GM12878 (cell line): ENCODE measurements at regions not wholly inside any gene's neighbourhood (a gene's known extent, or its start where the extent isn't known, plus 50 kb on each side); places are given as distances from the start of the nearest gene placed in this dataset.

ENCODE experiments used
- ATAC-seq: fragments of 200-7000 bp; cut with Tn5 transposase; 3 replicates; pipeline ENCODE4 v1.9.1; 2020; ENCODE audit warnings: mild to moderate bottlenecking, moderate library complexity
- BruUV-seq: library from RNA; stranded (reverse); fragments of 400-500 nt; replicated peaks from 2 replicates; lab custom pipeline; 2021; lab: Mats Ljungman, UMichigan
- CTCF ChIA-PET: fragments of 300-600 bp; sonication (Branson Sonifier 250); formaldehyde crosslinking; extraction: SDS; loops from one replicate; lab custom pipeline; 2021; ENCODE audit warnings: inconsistent platforms; lab: Yijun Ruan, JAX
- POLR2A ChIA-PET: fragments of 350-600 bp; formaldehyde crosslinking; extraction: SDS; loops from one replicate; lab custom pipeline; 2021; ENCODE audit warnings: inconsistent platforms; lab: Charles Lee
- RAD21 ChIA-PET: fragments of 300-600 bp; sonication (Branson Sonifier 250); formaldehyde crosslinking; loops from one replicate; lab custom pipeline; 2023; ENCODE audit warnings: antibody characterized with exemption; ENCODE audit not compliant: unreplicated experiment; lab: Charles Lee
- SMC1A ChIA-PET: fragments of 300-600 bp; sonication (Branson Sonifier 250); formaldehyde crosslinking; loops from one replicate; lab custom pipeline; 2023; ENCODE audit not compliant: unreplicated experiment, uncharacterized antibody; lab: Charles Lee
- DNase-seq: peaks from one replicate; pipeline ENCODE4 v3.0.0-alpha.2; 2011; ENCODE audit warnings: low read depth, low spot score
- FAIRE-seq: peaks from 3 replicates; lab custom pipeline; 2011; peaks lifted over from hg19 to GRCh38; lab: Jason Lieb, UNC
- H2AFZ ChIP-seq: 2 replicates; pipeline ENCODE4 v1.6.0; 2011; ENCODE audit warnings: low read depth, low read length, control low read depth; ENCODE audit not compliant: control insufficient read depth
- H3K27ac ChIP-seq: 2 replicates; pipeline ENCODE4 v1.5.1; 2011; ENCODE audit warnings: control low read depth; ENCODE audit not compliant: control insufficient read depth, insufficient read depth
- H3K27me3 ChIP-seq, 2 experiments: replicated peaks in 1 of 2; 2 replicates each; pipeline versions ENCODE4 v1.6.0 to v1.6.1; 2011; ENCODE audit warnings: low read length in 1 of 2; ENCODE audit not compliant: control insufficient read depth in 2 of 2, insufficient read depth in 2 of 2
- H3K36me3 ChIP-seq, 2 experiments: 2 replicates each; pipeline ENCODE4 v1.5.1; 2011; ENCODE audit warnings: low read length in 1 of 2; ENCODE audit not compliant: control insufficient read depth in 2 of 2, insufficient read depth in 2 of 2
- H3K4me1 ChIP-seq: 2 replicates; pipeline ENCODE4 v1.6.1; 2011; ENCODE audit warnings: mild to moderate bottlenecking, low read length, moderate library complexity, mixed read lengths; ENCODE audit not compliant: control insufficient read depth, insufficient read depth
- H3K4me2 ChIP-seq: 2 replicates; pipeline ENCODE4 v1.6.0; 2011; ENCODE audit warnings: control low read depth; ENCODE audit not compliant: control insufficient read depth, insufficient read depth
- H3K4me3 ChIP-seq: fragments of 200-600 bp; sonication (generic); 2 replicates; pipeline ENCODE4 v1.5.1; 2016
- H3K79me2 ChIP-seq: 2 replicates; pipeline ENCODE4 v1.6.0; 2011; ENCODE audit warnings: low read length; ENCODE audit not compliant: control insufficient read depth, insufficient read depth
- H3K9ac ChIP-seq: 2 replicates; pipeline ENCODE4 v1.8.0; 2011; ENCODE audit warnings: low read length, control low read depth, mixed read lengths; ENCODE audit not compliant: control insufficient read depth, insufficient read depth
- H3K9me3 ChIP-seq: replicated peaks from 3 replicates; pipeline ENCODE4 v1.5.1; 2011; ENCODE audit warnings: mild to moderate bottlenecking, low read length; ENCODE audit not compliant: control insufficient read depth, insufficient read depth
- H4K20me1 ChIP-seq: 2 replicates; pipeline ENCODE4 v1.6.0; 2011; ENCODE audit not compliant: control insufficient read depth, insufficient read depth
- BCL11A ChIP-seq: IDR thresholded peaks from 2 replicates; pipeline ENCODE4 v1.6.1; 2011; ENCODE audit warnings: low read depth, low read length
- BRCA1 ChIP-seq: IDR thresholded peaks from 2 replicates; pipeline ENCODE4 v1.6.1; 2011; ENCODE audit warnings: low read depth, low read length, improper control_type of control experiment
- CBX3 ChIP-seq: fragments of 200-600 bp; sonication (generic); IDR thresholded peaks from 2 replicates; pipeline ENCODE4 v1.6.1; 2016; ENCODE audit warnings: low read depth, borderline replicate concordance
- CEBPB ChIP-seq, 2 experiments: fragments of 150-350 bp in 1 of 2; IDR thresholded peaks; 2 replicates each; pipeline ENCODE4 v1.6.1; 2012 to 2014; ENCODE audit warnings: low read depth in 2 of 2, low read length in 2 of 2, borderline replicate concordance in 1 of 2, inconsistent platforms in 1 of 2
- CHD2 ChIP-seq: IDR thresholded peaks from 2 replicates; pipeline ENCODE4 v1.6.1; 2011; ENCODE audit warnings: low read depth, low read length, improper control_type of control experiment, borderline replicate concordance
- FOS ChIP-seq: IDR thresholded peaks from 3 replicates; pipeline ENCODE4 v1.6.1; 2011; ENCODE audit warnings: borderline replicate concordance; ENCODE audit not compliant: insufficient read length; ENCODE audit errors: extremely low read depth
- FOXK2 ChIP-seq: fragments of 450-650 bp; IDR thresholded peaks from 2 replicates; pipeline ENCODE4 v1.6.1; 2017; ENCODE audit warnings: mild to moderate bottlenecking, moderate library complexity
- HDAC2 ChIP-seq: fragments of 200-600 bp; sonication (generic); IDR thresholded peaks from 2 replicates; pipeline ENCODE4 v1.6.1; 2017
- IRF4 ChIP-seq: IDR thresholded peaks from 2 replicates; pipeline ENCODE4 v1.6.1; 2011; ENCODE audit warnings: low read depth, low read length
- MLLT1 ChIP-seq: fragments of 450-650 bp; IDR thresholded peaks from 2 replicates; pipeline ENCODE4 v1.6.1; 2016; ENCODE audit warnings: mild to moderate bottlenecking
- REST ChIP-seq: IDR thresholded peaks from 2 replicates; pipeline ENCODE4 v1.6.1; 2012; ENCODE audit warnings: mild to moderate bottlenecking, low read depth, low read length
- SP1 ChIP-seq: IDR thresholded peaks from one replicate; pipeline ENCODE4 v1.6.1; 2011; ENCODE audit warnings: low read depth, low read length
- TCF3 ChIP-seq: IDR thresholded peaks from 2 replicates; pipeline ENCODE4 v1.6.1; 2012; ENCODE audit warnings: low read depth, mild to moderate bottlenecking, low read length, borderline replicate concordance; ENCODE audit not compliant: insufficient read depth
- ZBTB11 ChIP-seq: fragments of 450-650 bp; formaldehyde crosslinking; IDR thresholded peaks from 2 replicates; pipeline ENCODE4 v1.5.0; 2022; ENCODE audit warnings: mild to moderate bottlenecking, missing genetic modification characterization
- ZNF24 ChIP-seq: fragments of 450-650 bp; IDR thresholded peaks from 2 replicates; pipeline ENCODE4 v1.6.1; 2017; ENCODE audit warnings: antibody characterized with exemption, mild to moderate bottlenecking
- WGBS: methylation state at CpG from one replicate; pipeline ENCODE4 v1.1.6; 2016; ENCODE audit warnings: low lambda C conversion rate; ENCODE audit not compliant: insufficient replicate concordance, insufficient coverage; ENCODE audit errors: missing lambda C conversion rate; 5-methylcytosine and 5-hydroxymethylcytosine counted together
- in situ Hi-C: fragments of 300-500 bp; cut with MboI; formaldehyde crosslinking; loops from 9 replicates; pipeline ENCODE4 v1.14.3; 2018; ENCODE audit warnings: mixed read lengths
- intact Hi-C: fragments of 100-400 bp; cut with micrococcal nuclease; formaldehyde crosslinking; loops from one replicate; pipeline ENCODE4 v1.14.2; 2022; ENCODE audit not compliant: unreplicated experiment

GRCh38 chr7:25379351-25380300 is 151.3 kb upstream of the NPVF start:
- Histone ChIP-seq H3K9ac (no peak overlapping the region), H3K36me3 (no peaks in the 10 kb centered on the region), H3K79me2 (no peaks in the 10 kb centered on the region), H3K27ac (no peak overlapping the region), H2AFZ (no peak overlapping the region), H4K20me1 (no peaks in the 10 kb centered on the region), H3K27me3 (no peaks in the 10 kb centered on the region; a peak in 1 of 4 replicates), H3K4me1 (no peaks in the 10 kb centered on the region), H3K9me3 (no peaks in the 10 kb centered on the region), H3K4me2 (no peak overlapping the region), H3K4me3 (no peak overlapping the region)
- SMC1A ChIA-PET: interaction anchor here (1.0 kb wide), 1 partner anchor 15 kb away, joined by 3 read pairs; no protein-coding TSS in a partner anchor
- intact Hi-C loops (no loop called here), in situ Hi-C loops (loop anchor here (25.0 kb wide), 1 partner anchor 183 kb away; no protein-coding TSS in a partner anchor)
- TF ChIP-seq MLLT1 (no peak), CEBPB (IDR thresholded peaks at IDR 0.05; ENCODE audit: borderline replicate concordance in 1 of 2, low read depth in 2 of 2, low read length in 2 of 2) (no peak), BRCA1 (no peak), ZBTB11 (CRISPR knock-in tag) (no peak), HDAC2 (no peak), ZNF24 (no peak), IRF4 (no peak), CHD2 (no peak), BCL11A (no peak), SP1 (no peak), TCF3 (no peak), FOS (no peak), CBX3 (no peak), FOXK2 (no peak), REST (no peak)
- no TSS peak for BruUV-seq
- POLR2A ChIA-PET: no interaction called here
- 10% methylated on average over 5 of the region's 5 CpGs for WGBS
- ATAC-seq: peak; percentile 26; the same call in 1 of the 3 replicates
- DNase-seq: no peak
- FAIRE-seq: no peak
- CTCF ChIA-PET: no interaction called here
- RAD21 ChIA-PET: no interaction called here
